ENCODE measurements at regions not wholly inside any gene's neighbourhood (a gene's known extent, or its start where the extent isn't known, plus 50 kb on each side); places are given as distances from the start of the nearest gene placed in this dataset.

DNA sequence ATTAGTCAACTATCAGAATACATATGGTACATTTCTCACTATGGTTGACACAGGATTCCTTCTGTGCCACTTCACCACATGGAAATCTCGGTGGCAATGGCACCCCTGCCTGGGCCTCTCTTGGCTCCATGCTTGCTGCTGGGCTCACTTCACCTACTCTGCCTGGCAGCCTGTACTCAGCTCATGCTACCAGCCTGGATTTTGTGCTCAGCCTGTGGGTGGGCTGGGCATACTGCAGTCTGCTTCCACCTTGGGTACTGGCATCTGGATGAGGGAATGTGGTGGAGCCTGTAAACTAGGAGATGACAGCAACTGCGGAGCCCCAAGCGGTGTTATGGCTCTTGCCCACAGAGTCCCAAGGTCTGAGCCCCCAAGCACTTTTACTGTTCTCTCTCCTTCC is 604.1 kb downstream of the MTRR start:
- H3K4me3 ChIP-seq (replicated peaks in 1 of 2; ENCODE audit: low read depth in 2 of 2, low read length in 2 of 2) = no peak overlapping the region
- DNase-seq (ENCODE audit: low read depth in 2 of 2) = no peak
- TF ChIP-seq, protein P1, sequence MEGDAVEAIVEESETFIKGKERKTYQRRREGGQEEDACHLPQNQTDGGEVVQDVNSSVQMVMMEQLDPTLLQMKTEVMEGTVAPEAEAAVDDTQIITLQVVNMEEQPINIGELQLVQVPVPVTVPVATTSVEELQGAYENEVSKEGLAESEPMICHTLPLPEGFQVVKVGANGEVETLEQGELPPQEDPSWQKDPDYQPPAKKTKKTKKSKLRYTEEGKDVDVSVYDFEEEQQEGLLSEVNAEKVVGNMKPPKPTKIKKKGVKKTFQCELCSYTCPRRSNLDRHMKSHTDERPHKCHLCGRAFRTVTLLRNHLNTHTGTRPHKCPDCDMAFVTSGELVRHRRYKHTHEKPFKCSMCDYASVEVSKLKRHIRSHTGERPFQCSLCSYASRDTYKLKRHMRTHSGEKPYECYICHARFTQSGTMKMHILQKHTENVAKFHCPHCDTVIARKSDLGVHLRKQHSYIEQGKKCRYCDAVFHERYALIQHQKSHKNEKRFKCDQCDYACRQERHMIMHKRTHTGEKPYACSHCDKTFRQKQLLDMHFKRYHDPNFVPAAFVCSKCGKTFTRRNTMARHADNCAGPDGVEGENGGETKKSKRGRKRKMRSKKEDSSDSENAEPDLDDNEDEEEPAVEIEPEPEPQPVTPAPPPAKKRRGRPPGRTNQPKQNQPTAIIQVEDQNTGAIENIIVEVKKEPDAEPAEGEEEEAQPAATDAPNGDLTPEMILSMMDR (IDR thresholded peaks at IDR 0.05; ENCODE audit: low read depth, low read length) = no peak

DNA sequence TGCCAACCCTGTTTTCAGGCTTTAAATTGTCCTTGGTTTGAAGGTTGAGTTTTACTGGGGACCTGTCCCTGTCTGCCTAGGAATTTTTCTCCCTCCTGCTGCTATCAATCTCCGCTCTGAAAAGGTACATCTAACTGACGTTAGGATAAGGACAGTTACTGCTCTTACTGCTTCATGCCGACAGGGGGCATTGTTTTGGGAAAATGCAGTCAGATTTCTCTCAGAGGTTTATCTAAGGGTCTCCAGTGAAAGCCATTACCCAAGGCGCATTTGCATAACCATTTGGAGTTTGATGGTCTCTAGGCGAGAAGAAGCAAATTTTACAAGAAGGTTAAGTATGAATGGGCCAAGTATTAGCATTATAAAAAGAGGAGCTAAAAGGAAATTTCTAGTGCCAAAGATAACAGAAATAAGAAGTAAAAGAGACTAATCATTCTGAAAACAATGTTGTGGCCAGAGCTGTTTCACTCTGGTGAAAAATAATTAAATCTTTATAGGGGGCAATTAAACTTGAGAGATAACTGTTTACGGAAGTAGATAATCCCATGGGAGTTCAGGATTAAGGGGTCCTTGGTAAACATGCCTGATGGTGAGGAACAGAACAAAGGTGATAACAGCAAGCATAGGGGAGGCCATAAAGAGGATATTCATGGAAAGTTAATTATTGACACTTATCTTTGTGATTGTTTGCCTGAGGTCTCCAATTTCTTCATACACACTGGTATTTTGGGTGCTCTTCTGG is 605.0 kb downstream of the MTRR start:
- DNase-seq (ENCODE audit: low read depth in 2 of 2) = no peak
- TF ChIP-seq, protein P1 (IDR thresholded peaks at IDR 0.05; ENCODE audit: low read depth, low read length) = peak; percentile 27
- no peak overlapping the region for H3K4me3 ChIP-seq (replicated peaks in 1 of 2; ENCODE audit: low read depth in 2 of 2, low read length in 2 of 2)

DNA sequence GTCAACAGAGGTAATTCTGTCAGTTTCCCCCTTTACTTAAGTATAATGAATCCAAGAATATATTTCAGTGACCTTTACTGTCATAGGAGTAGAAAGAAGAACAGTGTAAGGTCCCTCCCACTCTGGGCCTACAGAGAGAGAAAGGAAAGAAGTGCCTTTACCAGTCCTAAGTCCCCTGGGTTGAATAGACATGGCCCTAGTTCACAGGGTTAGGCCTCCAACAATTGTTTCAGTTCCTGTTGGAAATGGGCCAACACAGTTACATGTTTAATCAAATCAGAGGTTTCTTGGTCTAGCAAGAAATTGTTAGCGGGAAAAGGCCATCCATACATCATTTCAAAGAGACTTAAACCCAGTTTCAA is 605.6 kb downstream of the MTRR start:
- no peak for DNase-seq (ENCODE audit: low read depth in 2 of 2)
- TF ChIP-seq, protein P1 (IDR thresholded peaks at IDR 0.05; ENCODE audit: low read depth, low read length) = no peak
- no peak overlapping the region for H3K4me3 ChIP-seq (replicated peaks in 1 of 2; ENCODE audit: low read depth in 2 of 2, low read length in 2 of 2)

DNA sequence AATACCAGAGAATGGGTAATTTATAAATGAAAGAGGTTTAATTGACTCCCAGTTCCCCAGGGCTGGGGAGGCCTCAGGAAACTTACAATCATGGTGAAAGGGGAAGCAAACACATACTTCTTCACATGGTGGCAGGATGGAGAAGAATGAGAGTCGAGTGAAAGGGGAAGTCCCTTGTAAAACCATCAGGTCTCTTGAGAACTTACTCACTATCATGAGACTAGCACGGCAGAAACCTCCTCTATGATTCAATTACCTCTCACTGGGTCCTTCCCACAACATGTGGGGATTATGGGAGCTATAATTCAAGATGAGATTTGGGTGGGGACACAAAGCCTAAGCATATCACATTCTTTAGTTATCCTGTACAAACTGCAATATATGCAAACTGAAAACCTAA is 609.4 kb downstream of the MTRR start:
- TF ChIP-seq, protein P1 (IDR thresholded peaks at IDR 0.05; ENCODE audit: low read depth, low read length) = no peak
- peak in 1 of 2 donors; percentile 55 for DNase-seq (ENCODE audit: low read depth in 2 of 2)
- no peak overlapping the region for H3K4me3 ChIP-seq (replicated peaks in 1 of 2; ENCODE audit: low read depth in 2 of 2, low read length in 2 of 2)

DNA sequence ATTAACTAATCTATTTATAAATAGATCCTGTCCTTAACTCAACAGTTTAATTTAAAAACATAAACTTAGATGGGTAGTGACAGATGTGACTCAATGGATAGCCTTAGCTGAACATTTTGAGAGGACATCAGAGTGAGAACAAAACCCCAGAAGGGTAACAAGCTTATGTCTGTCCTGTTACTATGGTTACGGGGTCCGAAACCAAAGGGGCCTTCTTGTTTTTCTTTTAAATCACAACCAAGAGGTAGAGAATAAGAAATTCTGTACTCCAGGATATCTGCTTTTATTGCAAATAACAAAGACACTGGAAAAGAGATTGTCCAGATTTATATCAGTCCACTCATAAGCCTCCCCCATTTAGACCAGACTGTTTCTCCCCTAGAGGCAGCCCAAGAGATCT is 612.1 kb downstream of the MTRR start:
- no peak overlapping the region for H3K4me3 ChIP-seq (replicated peaks in 1 of 2; ENCODE audit: low read depth in 2 of 2, low read length in 2 of 2)
- TF ChIP-seq, protein P1 (IDR thresholded peaks at IDR 0.05; ENCODE audit: low read depth, low read length) = no peak
- DNase-seq (ENCODE audit: low read depth in 2 of 2) = no peak

DNA sequence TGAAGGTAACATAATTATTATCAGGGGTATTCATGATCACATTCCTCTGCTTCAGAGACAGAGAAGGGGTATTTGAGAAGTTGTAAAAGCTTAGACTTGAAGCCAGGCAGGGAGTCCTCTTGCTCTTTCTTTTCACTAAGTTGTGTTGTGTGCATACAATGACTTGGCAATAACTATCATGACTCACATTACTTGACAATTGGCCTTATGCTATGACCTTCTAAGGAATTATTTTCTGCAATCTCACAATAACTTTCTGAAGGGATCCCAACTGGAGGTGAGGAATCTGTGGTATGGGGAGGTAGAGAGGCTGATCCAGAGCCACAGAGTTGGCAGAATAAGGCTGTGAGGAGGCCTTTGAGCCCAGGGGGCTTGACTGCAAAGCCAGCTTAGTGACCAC is 622.3 kb downstream of the MTRR start:
- no peak overlapping the region for H3K4me3 ChIP-seq (replicated peaks in 1 of 2; ENCODE audit: low read depth in 2 of 2, low read length in 2 of 2)
- TF ChIP-seq, protein P1 (IDR thresholded peaks at IDR 0.05; ENCODE audit: low read depth, low read length) = no peak
- peak; percentile 15 to 57 for DNase-seq (ENCODE audit: low read depth in 2 of 2)

DNA sequence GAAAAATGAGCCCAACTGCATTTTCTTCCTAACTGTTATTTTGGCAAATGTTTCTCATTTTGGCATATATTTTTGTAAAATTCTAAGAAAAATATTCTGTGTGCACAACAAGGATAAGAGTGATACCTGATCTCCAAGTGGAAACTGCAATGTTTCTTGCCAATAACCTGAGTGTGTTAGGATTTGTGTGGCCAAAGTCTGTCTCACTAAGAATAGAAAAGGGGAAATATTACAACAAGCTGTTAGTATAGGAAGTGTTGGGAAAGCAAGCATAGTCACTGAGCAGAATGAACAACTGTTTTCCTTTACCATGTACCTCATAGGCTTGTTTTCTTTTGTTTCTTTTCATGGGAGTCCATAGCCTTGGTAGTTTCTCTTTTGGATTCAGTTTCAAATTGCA is 624.2 kb downstream of the MTRR start:
- no peak overlapping the region for H3K4me3 ChIP-seq (replicated peaks in 1 of 2; ENCODE audit: low read depth in 2 of 2, low read length in 2 of 2)
- TF ChIP-seq, protein P1 (IDR thresholded peaks at IDR 0.05; ENCODE audit: low read depth, low read length) = no peak
- no peak for DNase-seq (ENCODE audit: low read depth in 2 of 2)

Measured in cardiac fibroblast (primary cell).